Mucosa of rectum (tissue), 2 donors: ENCODE measurements at regions not wholly inside any gene's neighbourhood (a gene's known extent, or its start where the extent isn't known, plus 50 kb on each side); places are given as distances from the start of the nearest gene placed in this dataset.

Source experiments
- H3K27ac ChIP-seq, 2 donors: one replicate each; pipeline ENCODE4 v1.7.0; 2013; ENCODE audit warnings: inconsistent platforms in 2 of 2, low read depth in 2 of 2, low read length in 2 of 2
- H3K27me3 ChIP-seq, 2 donors: one replicate each; pipeline ENCODE4 v1.7.0; 2013; ENCODE audit warnings: low read length in 2 of 2; ENCODE audit not compliant: control insufficient read depth in 2 of 2, insufficient read depth in 2 of 2
- H3K36me3 ChIP-seq, 2 donors: one replicate each; pipeline ENCODE4 v1.7.0; 2013; ENCODE audit warnings: low read length in 2 of 2; ENCODE audit not compliant: control insufficient read depth in 2 of 2, insufficient read depth in 2 of 2
- H3K4me1 ChIP-seq, 2 donors: one replicate each; pipeline ENCODE4 v1.7.0; 2013; ENCODE audit warnings: low read length in 2 of 2, mild to moderate bottlenecking in 1 of 2; ENCODE audit not compliant: control insufficient read depth in 2 of 2, insufficient read depth in 2 of 2
- H3K4me3 ChIP-seq, 2 donors: one replicate each; pipeline ENCODE4 v1.7.0; 2013; ENCODE audit warnings: low read length in 2 of 2
- H3K9ac ChIP-seq, 2 donors: one replicate each; pipeline ENCODE4 v1.7.0; 2013; ENCODE audit warnings: low read length in 2 of 2, low read depth in 1 of 2, mild to moderate bottlenecking in 1 of 2
- H3K9me3 ChIP-seq, 2 donors: one replicate each; pipeline ENCODE4 v1.7.0; 2013; ENCODE audit warnings: low read length in 2 of 2; ENCODE audit not compliant: control insufficient read depth in 2 of 2
- donor health status: healthy.
- donor health status: Normal muscosa, but diverticular disease.

- no peaks in the 10 kb centered on the region for H3K27me3 ChIP-seq
- H3K27ac ChIP-seq: no peak overlapping the region
- no peaks in the 10 kb centered on the region for H3K9me3 ChIP-seq
- no peaks in the 10 kb centered on the region for H3K36me3 ChIP-seq
- no peak overlapping the region for H3K9ac ChIP-seq
- no peak overlapping the region for H3K4me3 ChIP-seq
- H3K4me1 ChIP-seq: no peaks in the 10 kb centered on the region
Measured at GRCh38 chr5:155466851-155467250, 453.3 kb downstream of the KIF4B start.

- H3K27ac ChIP-seq: no peak overlapping the region
- H3K9ac ChIP-seq: no peak overlapping the region
- no peaks in the 10 kb centered on the region for H3K27me3 ChIP-seq
- no peaks in the 10 kb centered on the region for H3K36me3 ChIP-seq
- H3K9me3 ChIP-seq: peaks cover 0 to 2% of the 10 kb centered on the region in 2 donors
- no peaks in the 10 kb centered on the region for H3K4me1 ChIP-seq
- H3K4me3 ChIP-seq: no peak overlapping the region
Measured at GRCh38 chr5:155471027-155471426, 457.5 kb downstream of the KIF4B start.

DNA sequence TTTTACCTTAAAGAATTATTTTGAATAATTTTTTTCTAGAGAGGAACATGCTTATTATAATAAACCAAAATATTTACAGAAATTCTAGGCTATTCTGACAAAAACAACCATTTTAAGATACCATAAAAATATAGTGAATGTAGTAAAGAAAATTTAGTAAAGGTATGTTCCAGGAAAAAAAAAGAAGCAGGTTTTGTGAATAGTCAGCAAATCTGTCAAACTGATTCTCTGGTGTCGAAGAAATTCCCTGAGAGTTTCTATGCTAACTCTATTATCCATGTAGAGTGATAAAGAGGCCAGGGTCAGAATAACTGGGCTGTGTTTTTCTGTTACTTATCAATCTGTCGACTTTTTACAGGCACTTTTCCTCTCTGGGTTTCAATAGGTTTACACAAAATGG is 459.2 kb downstream of the KIF4B start:
- Histone ChIP-seq H3K9me3 (peaks cover 0 to 2% of the 10 kb centered on the region in 2 donors), H3K9ac (no peak overlapping the region), H3K4me3 (no peak overlapping the region), H3K36me3 (no peaks in the 10 kb centered on the region), H3K27ac (no peak overlapping the region), H3K27me3 (no peaks in the 10 kb centered on the region), H3K4me1 (no peaks in the 10 kb centered on the region)

DNA sequence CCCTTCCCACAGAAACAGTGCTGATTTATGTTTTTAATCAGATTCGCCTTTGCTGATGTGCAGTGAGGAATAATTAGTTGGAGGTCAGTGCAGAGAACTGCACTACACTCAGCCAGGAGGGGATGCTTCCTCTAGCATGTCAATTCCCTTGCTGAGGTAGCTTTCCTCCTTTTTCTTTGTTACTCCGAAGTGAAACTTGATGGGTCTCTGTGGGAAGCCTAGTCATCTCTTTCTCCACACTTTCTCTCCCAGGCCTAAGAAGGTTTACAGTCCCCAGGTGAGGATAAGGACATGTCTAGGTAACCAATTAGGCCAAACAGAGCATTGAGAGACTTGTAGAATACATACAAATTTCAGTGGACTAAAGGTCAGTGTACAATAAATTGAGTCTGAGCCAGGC is 461.8 kb downstream of the KIF4B start:
- Histone ChIP-seq H3K9ac (no peak overlapping the region), H3K9me3 (peaks cover 0 to 2% of the 10 kb centered on the region in 2 donors), H3K27ac (no peak overlapping the region), H3K4me3 (no peak overlapping the region), H3K4me1 (no peaks in the 10 kb centered on the region), H3K27me3 (no peaks in the 10 kb centered on the region), H3K36me3 (no peaks in the 10 kb centered on the region)

DNA sequence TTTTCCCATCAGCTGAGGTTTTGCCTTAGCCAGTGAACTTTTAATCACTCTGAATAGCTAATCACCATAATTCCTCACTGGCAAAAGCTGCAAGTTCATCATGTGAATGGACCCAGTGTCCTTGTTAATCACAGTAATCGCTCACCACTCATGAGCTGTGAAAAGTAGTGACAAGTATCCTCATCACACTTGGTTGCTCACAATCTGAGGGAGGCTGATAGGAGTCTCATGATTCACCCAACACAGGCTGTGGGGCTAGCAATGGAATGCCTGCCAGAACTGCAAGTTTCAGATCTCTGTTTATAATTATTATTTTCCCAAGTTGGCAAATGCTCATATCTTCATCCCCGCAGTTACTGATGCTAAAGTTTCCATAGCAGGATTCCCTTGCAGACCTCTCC is 467.2 kb downstream of the KIF4B start:
- H3K4me1 ChIP-seq: no peaks in the 10 kb centered on the region

GRCh38 chr5:155481182-155481581 is 467.6 kb downstream of the KIF4B start:
- Histone ChIP-seq H3K27ac (no peak overlapping the region), H3K9me3 (no peaks in the 10 kb centered on the region), H3K9ac (no peak overlapping the region), H3K4me3 (no peak overlapping the region), H3K36me3 (no peaks in the 10 kb centered on the region), H3K27me3 (no peaks in the 10 kb centered on the region), H3K4me1 (no peaks in the 10 kb centered on the region)

More for the DNA sequence above, 467.2 kb downstream of the KIF4B start:
- H3K27me3 ChIP-seq: no peaks in the 10 kb centered on the region
- no peak overlapping the region for H3K27ac ChIP-seq
- no peak overlapping the region for H3K4me3 ChIP-seq
- no peak overlapping the region for H3K9ac ChIP-seq
- H3K36me3 ChIP-seq: no peaks in the 10 kb centered on the region
- no peaks in the 10 kb centered on the region for H3K9me3 ChIP-seq

DNA sequence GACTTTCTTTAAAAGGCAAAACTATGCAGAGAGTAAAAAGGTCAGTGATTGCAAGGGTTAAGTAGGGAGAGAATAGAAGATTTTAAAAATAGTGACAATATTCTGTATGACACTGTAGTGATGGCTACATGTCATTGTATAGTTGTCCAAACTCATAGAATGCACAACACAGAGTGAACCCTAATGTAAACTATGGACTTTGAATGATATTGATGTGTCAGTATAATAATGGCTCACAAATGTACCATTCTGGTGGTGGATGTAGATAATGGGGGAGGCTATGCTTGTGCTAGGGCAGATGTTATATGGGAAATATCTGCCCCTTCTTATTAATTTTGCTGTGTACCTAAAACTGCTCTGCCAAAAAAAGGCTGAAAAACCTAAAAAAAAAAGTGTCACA is 468.9 kb downstream of the KIF4B start:
- H3K27ac ChIP-seq: no peak overlapping the region
- no peaks in the 10 kb centered on the region for H3K27me3 ChIP-seq
- H3K4me1 ChIP-seq: no peaks in the 10 kb centered on the region
- no peaks in the 10 kb centered on the region for H3K36me3 ChIP-seq
- no peaks in the 10 kb centered on the region for H3K9me3 ChIP-seq
- H3K4me3 ChIP-seq: no peak overlapping the region
- H3K9ac ChIP-seq: no peak overlapping the region

DNA sequence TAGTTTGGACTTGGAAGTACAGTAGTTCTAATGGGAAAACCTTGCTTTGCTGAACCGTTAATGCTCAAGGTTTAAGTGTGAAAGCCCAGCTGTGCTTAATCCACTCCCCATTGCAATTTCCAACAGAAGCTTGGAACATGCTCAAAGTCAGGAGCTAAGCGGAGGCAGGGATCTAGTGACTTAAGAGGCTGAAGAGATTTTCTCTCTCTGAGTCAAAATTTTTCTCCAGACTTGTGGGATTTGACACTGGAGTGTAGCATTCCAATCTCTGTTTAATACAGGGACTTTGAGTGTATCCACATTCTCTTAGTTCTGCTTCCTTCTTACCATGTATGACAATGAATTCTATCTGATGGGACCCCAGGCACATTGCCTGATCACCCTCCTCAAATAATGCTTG is 471.8 kb downstream of the KIF4B start:
- no peak overlapping the region for H3K4me3 ChIP-seq
- H3K27me3 ChIP-seq: no peaks in the 10 kb centered on the region
- no peaks in the 10 kb centered on the region for H3K4me1 ChIP-seq
- no peaks in the 10 kb centered on the region for H3K9me3 ChIP-seq
- H3K9ac ChIP-seq: no peak overlapping the region
- no peaks in the 10 kb centered on the region for H3K36me3 ChIP-seq
- H3K27ac ChIP-seq: no peak overlapping the region

DNA sequence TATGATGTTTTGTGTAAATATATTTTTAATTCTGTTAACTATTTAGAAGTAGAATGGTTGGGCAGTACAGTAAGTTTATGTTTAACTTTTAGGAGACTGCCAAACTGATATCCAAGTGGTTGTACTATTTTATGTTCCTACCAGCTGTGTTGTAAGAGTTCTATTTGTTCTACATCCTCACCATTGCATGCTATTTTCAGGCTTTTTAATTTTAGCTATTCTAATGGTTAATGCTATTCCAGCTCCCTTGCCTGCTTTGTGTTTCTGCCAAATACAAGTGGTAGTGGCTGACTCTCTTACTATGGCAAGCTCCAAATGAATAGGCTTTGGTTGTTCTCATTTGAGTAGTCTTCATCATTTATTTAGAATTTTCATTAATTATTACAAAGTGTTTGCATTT is 476.4 kb downstream of the KIF4B start:
- Histone ChIP-seq H3K9me3 (no peaks in the 10 kb centered on the region), H3K27me3 (no peaks in the 10 kb centered on the region), H3K27ac (no peak overlapping the region), H3K4me1 (no peaks in the 10 kb centered on the region), H3K4me3 (no peak overlapping the region), H3K36me3 (no peaks in the 10 kb centered on the region), H3K9ac (no peak overlapping the region)

- Histone ChIP-seq H3K27ac (no peak overlapping the region), H3K9ac (no peak overlapping the region), H3K36me3 (no peaks in the 10 kb centered on the region), H3K4me3 (no peak overlapping the region), H3K27me3 (no peaks in the 10 kb centered on the region), H3K9me3 (no peaks in the 10 kb centered on the region), H3K4me1 (no peaks in the 10 kb centered on the region)
Measured at GRCh38 chr5:155492191-155492590, 478.6 kb downstream of the KIF4B start.

- no peaks in the 10 kb centered on the region for H3K27me3 ChIP-seq
- H3K36me3 ChIP-seq: no peaks in the 10 kb centered on the region
- no peak overlapping the region for H3K9ac ChIP-seq
- no peaks in the 10 kb centered on the region for H3K4me1 ChIP-seq
- no peaks in the 10 kb centered on the region for H3K9me3 ChIP-seq
- no peak overlapping the region for H3K4me3 ChIP-seq
- H3K27ac ChIP-seq: no peak overlapping the region
Measured at GRCh38 chr5:155504606-155505005, 491.1 kb downstream of the KIF4B start.
